ENCODE measurements at regions not wholly inside any gene's neighbourhood (a gene's known extent, or its start where the extent isn't known, plus 50 kb on each side); places are given as distances from the start of the nearest gene placed in this dataset.

- H3K36me3 ChIP-seq, result no peaks in the 10 kb centered on the region
- DNase-seq, result no peak
- no peaks in the 10 kb centered on the region for H3K9me3 ChIP-seq
- H3K27me3 ChIP-seq, result no peaks in the 10 kb centered on the region
- TF ChIP-seq POLR2A (IDR thresholded peaks at IDR 0.05), result no peak
- TF ChIP-seq CTCF (IDR thresholded peaks at IDR 0.05), result no peak
- H3K27ac ChIP-seq, result no peak overlapping the region
- no peak overlapping the region for H3K4me3 ChIP-seq
- intact Hi-C loops (cut with DNase I), result no loop called here
- H3K4me1 ChIP-seq, result no peaks in the 10 kb centered on the region
- WGBS, 2 donors, result 49 to 65% methylated on average over 3 of the region's 3 CpGs
Observed at GRCh38 chr10:9792181-9792580, 1225.5 kb upstream of the CELF2 start.

- WGBS, 2 donors, result 44 to 69% methylated on average over 3 of the region's 3 CpGs
- Histone ChIP-seq H3K9me3 (no peaks in the 10 kb centered on the region), H3K27me3 (no peaks in the 10 kb centered on the region), H3K36me3 (no peaks in the 10 kb centered on the region), H3K27ac (no peak overlapping the region), H3K4me3 (no peak overlapping the region), H3K4me1 (no peaks in the 10 kb centered on the region)
- TF ChIP-seq POLR2A (IDR thresholded peaks at IDR 0.05) (no peak), CTCF (IDR thresholded peaks at IDR 0.05) (no peak)
- no peak for DNase-seq
- intact Hi-C loops (cut with DNase I), result no loop called here
Observed at GRCh38 chr10:9796564-9796963, 1221.1 kb upstream of the CELF2 start.

- no peak for DNase-seq
- Histone ChIP-seq H3K27ac (no peak overlapping the region), H3K4me1 (no peaks in the 10 kb centered on the region), H3K36me3 (no peaks in the 10 kb centered on the region), H3K9me3 (no peaks in the 10 kb centered on the region), H3K4me3 (no peak overlapping the region), H3K27me3 (no peaks in the 10 kb centered on the region)
- intact Hi-C loops (cut with DNase I), result no loop called here
- TF ChIP-seq CTCF (IDR thresholded peaks at IDR 0.05), result no peak
- TF ChIP-seq POLR2A (IDR thresholded peaks at IDR 0.05), result no peak
- WGBS, 2 donors, result 19 to 23% methylated on average over 1 of the region's 1 CpG
Observed at GRCh38 chr10:9800011-9800410, 1217.7 kb upstream of the CELF2 start.

- H3K27me3 ChIP-seq, result no peaks in the 10 kb centered on the region
- 60 to 71% methylated on average over 2 of the region's 2 CpGs for WGBS, 2 donors
- no peak overlapping the region for H3K4me3 ChIP-seq
- H3K27ac ChIP-seq, result no peak overlapping the region
- intact Hi-C loops (cut with DNase I), result no loop called here
- H3K36me3 ChIP-seq, result no peaks in the 10 kb centered on the region
- no peaks in the 10 kb centered on the region for H3K9me3 ChIP-seq
- no peak for TF ChIP-seq POLR2A (IDR thresholded peaks at IDR 0.05)
- no peak for TF ChIP-seq CTCF (IDR thresholded peaks at IDR 0.05)
- no peaks in the 10 kb centered on the region for H3K4me1 ChIP-seq
- DNase-seq, result no peak
Observed at GRCh38 chr10:9800571-9800970, 1217.1 kb upstream of the CELF2 start.

- no peaks in the 10 kb centered on the region for H3K27me3 ChIP-seq
- DNase-seq, result no peak
- no peaks in the 10 kb centered on the region for H3K36me3 ChIP-seq
- no peak overlapping the region for H3K27ac ChIP-seq
- no peaks in the 10 kb centered on the region for H3K9me3 ChIP-seq
- no peak overlapping the region for H3K4me3 ChIP-seq
- 75 to 78% methylated on average over 4 of the region's 4 CpGs for WGBS, 2 donors
- TF ChIP-seq POLR2A (IDR thresholded peaks at IDR 0.05), result no peak
- TF ChIP-seq CTCF (IDR thresholded peaks at IDR 0.05), result no peak
- H3K4me1 ChIP-seq, result no peaks in the 10 kb centered on the region
- intact Hi-C loops (cut with DNase I), result no loop called here
Observed at GRCh38 chr10:9807846-9808245, 1209.8 kb upstream of the CELF2 start.

Data from esophagus squamous epithelium (tissue), 5 donors.